Hematopoietic multipotent progenitor cell treated with erythropoietin and hydrocortisone succinate and interleukin-3 and kit ligand, for 6 days (in vitro differentiated cells): ENCODE measurements at regions not wholly inside any gene's neighbourhood (a gene's known extent, or its start where the extent isn't known, plus 50 kb on each side); places are given as distances from the start of the nearest gene placed in this dataset.

Experiments
- DNase-seq: peaks from one replicate; pipeline ENCODE4 v3.0.0-alpha.2; 2015

GRCh38 chr7:18202315-18203045, 174.8 kb upstream of the PRPS1L1 start:
- no peak for DNase-seq

GRCh38 chr7:18206331-18206730, 178.7 kb upstream of the PRPS1L1 start:
- no peak for DNase-seq

- no peak for DNase-seq
Measured at GRCh38 chr7:18208921-18209320, 181.3 kb upstream of the PRPS1L1 start.

GRCh38 chr7:18210377-18210776, 182.7 kb upstream of the PRPS1L1 start:
- DNase-seq: no peak

GRCh38 chr7:18210788-18211187, 183.1 kb upstream of the PRPS1L1 start:
- DNase-seq: no peak

- DNase-seq: no peak
Measured at GRCh38 chr7:18212308-18212707, 184.7 kb upstream of the PRPS1L1 start.

- DNase-seq: no peak
Measured at GRCh38 chr7:18212758-18213157, 185.1 kb upstream of the PRPS1L1 start.

- no peak for DNase-seq
Measured at GRCh38 chr7:18213652-18214051, 186.0 kb upstream of the PRPS1L1 start.

GRCh38 chr7:18216270-18216669, 188.6 kb upstream of the PRPS1L1 start:
- DNase-seq: no peak

GRCh38 chr7:18221377-18222293, 194.0 kb upstream of the PRPS1L1 start:
- no peak for DNase-seq

GRCh38 chr7:18222636-18223035, 195.0 kb upstream of the PRPS1L1 start:
- DNase-seq: no peak

GRCh38 chr7:18224138-18224537, 196.5 kb upstream of the PRPS1L1 start:
- DNase-seq: no peak

GRCh38 chr7:18225067-18225466, 197.4 kb upstream of the PRPS1L1 start:
- DNase-seq: no peak

GRCh38 chr7:18226598-18226997, 199.0 kb upstream of the PRPS1L1 start:
- no peak for DNase-seq

GRCh38 chr7:18228686-18229085, 201.0 kb upstream of the PRPS1L1 start:
- no peak for DNase-seq

- DNase-seq: no peak
Measured at GRCh38 chr7:18230271-18230670, 202.6 kb upstream of the PRPS1L1 start.

- no peak for DNase-seq
Measured at GRCh38 chr7:18231854-18232253, 204.2 kb upstream of the PRPS1L1 start.

GRCh38 chr7:18234519-18234918, 206.9 kb upstream of the PRPS1L1 start:
- no peak for DNase-seq

- DNase-seq: no peak
Measured at GRCh38 chr7:18235819-18236218, 208.2 kb upstream of the PRPS1L1 start.

GRCh38 chr7:18239212-18239611, 211.6 kb upstream of the PRPS1L1 start:
- no peak for DNase-seq

GRCh38 chr7:18241543-18242231, 214.0 kb upstream of the PRPS1L1 start:
- DNase-seq: no peak

GRCh38 chr7:18243731-18244130, 216.1 kb upstream of the PRPS1L1 start:
- DNase-seq: no peak

- DNase-seq: no peak
Measured at GRCh38 chr7:18250133-18250532, 222.5 kb upstream of the PRPS1L1 start.

- DNase-seq: no peak
Measured at GRCh38 chr7:18257711-18258110, 230.1 kb upstream of the PRPS1L1 start.
